ENCODE measurements at regions not wholly inside any gene's neighbourhood (a gene's known extent, or its start where the extent isn't known, plus 50 kb on each side); places are given as distances from the start of the nearest gene placed in this dataset.

GRCh38 chr5:17089001-17089400, 128.4 kb upstream of the BASP1 start:
- Mint-ChIP-seq H3K27me3 (ENCODE audit: low read depth) (no peaks in the 10 kb centered on the region), H3K4me3 (no peak overlapping the region), H3K36me3 (no peaks in the 10 kb centered on the region), H3K4me1 (no peaks in the 10 kb centered on the region), H3K9me3 (no peaks in the 10 kb centered on the region), H3K27ac (no peak overlapping the region)
- DNase-seq (ENCODE audit: low spot score in 2 of 2, unreplicated experiment in 2 of 2) = no peak
- no peak for TF ChIP-seq CTCF (IDR thresholded peaks at IDR 0.05; ENCODE audit: unreplicated experiment)

- Mint-ChIP-seq H3K27ac (no peak overlapping the region), H3K9me3 (no peaks in the 10 kb centered on the region), H3K4me3 (no peak overlapping the region)
Measured at GRCh38 chr5:17089690-17090089, 127.7 kb upstream of the BASP1 start.

GRCh38 chr5:17090839-17091238, 126.6 kb upstream of the BASP1 start:
- Mint-ChIP-seq H3K9me3 (no peaks in the 10 kb centered on the region), H3K4me1 (peaks cover 6% of the 10 kb centered on the region), H3K36me3 (no peaks in the 10 kb centered on the region), H3K27ac (no peak overlapping the region), H3K4me3 (no peak overlapping the region), H3K27me3 (ENCODE audit: low read depth) (no peaks in the 10 kb centered on the region)
- no peak for DNase-seq (ENCODE audit: low spot score in 2 of 2, unreplicated experiment in 2 of 2)
- TF ChIP-seq CTCF (IDR thresholded peaks at IDR 0.05; ENCODE audit: unreplicated experiment) = no peak

More at GRCh38 chr5:17089690-17090089, 127.7 kb upstream of the BASP1 start:
- H3K27me3 Mint-ChIP-seq (ENCODE audit: low read depth) = no peaks in the 10 kb centered on the region
- no peaks in the 10 kb centered on the region for H3K4me1 Mint-ChIP-seq
- no peak for TF ChIP-seq CTCF (IDR thresholded peaks at IDR 0.05; ENCODE audit: unreplicated experiment)
- no peak for DNase-seq (ENCODE audit: low spot score in 2 of 2, unreplicated experiment in 2 of 2)
- no peaks in the 10 kb centered on the region for H3K36me3 Mint-ChIP-seq

GRCh38 chr5:17094830-17095229, 122.6 kb upstream of the BASP1 start:
- TF ChIP-seq CTCF (IDR thresholded peaks at IDR 0.05; ENCODE audit: unreplicated experiment) = no peak
- H3K27me3 Mint-ChIP-seq (ENCODE audit: low read depth) = no peaks in the 10 kb centered on the region
- no peaks in the 10 kb centered on the region for H3K9me3 Mint-ChIP-seq
- H3K4me1 Mint-ChIP-seq = peaks cover 19% of the 10 kb centered on the region
- no peak for DNase-seq (ENCODE audit: low spot score in 2 of 2, unreplicated experiment in 2 of 2)
- no peaks in the 10 kb centered on the region for H3K36me3 Mint-ChIP-seq
- H3K27ac Mint-ChIP-seq = no peak overlapping the region
- no peak overlapping the region for H3K4me3 Mint-ChIP-seq

- peaks cover 19% of the 10 kb centered on the region for H3K4me1 Mint-ChIP-seq
Measured at GRCh38 chr5:17096952-17097695, 120.3 kb upstream of the BASP1 start.

More at GRCh38 chr5:17096952-17097695, 120.3 kb upstream of the BASP1 start:
- Mint-ChIP-seq H3K9me3 (no peaks in the 10 kb centered on the region), H3K36me3 (no peaks in the 10 kb centered on the region), H3K27me3 (ENCODE audit: low read depth) (no peaks in the 10 kb centered on the region), H3K27ac (peak overlapping the region; percentile 71), H3K4me3 (peak overlapping the region; percentile 24)
- no peak for TF ChIP-seq CTCF (IDR thresholded peaks at IDR 0.05; ENCODE audit: unreplicated experiment)
- peak; percentile 23 to 50 for DNase-seq (ENCODE audit: low spot score in 2 of 2, unreplicated experiment in 2 of 2)

All from mesothelial cell of epicardium (in vitro differentiated cells).